Stimulated activated CD8-positive, alpha-beta memory T cell treated with anti-CD3 and anti-CD28 coated beads, Interleukin-15, amount 100 ng/mL, for 4 hours (primary cell): ENCODE measurements at regions not wholly inside any gene's neighbourhood (a gene's known extent, or its start where the extent isn't known, plus 50 kb on each side); places are given as distances from the start of the nearest gene placed in this dataset.
"Not testable (repeated sequence)": the region's sequence is repeated elsewhere in the genome, so short reads cannot be mapped to it uniquely, and the experiment has no call there.

Experiments used
- DNase-seq, 2 donors: peaks; one replicate each; pipeline ENCODE4 v3.0.0-alpha.2; 2020; ENCODE audit warnings: low read depth in 2 of 2

- DNase-seq, result no peak
These were observed 109.5 kb upstream of the ADRA1D start for GRCh38 chr20:4358552-4358951.

- no peak for DNase-seq
These were observed 103.3 kb upstream of the ADRA1D start for GRCh38 chr20:4352348-4352747.

GRCh38 chr20:4350096-4350495, 101.0 kb upstream of the ADRA1D start:
- DNase-seq, result no peak

GRCh38 chr20:4344670-4345069, 95.6 kb upstream of the ADRA1D start:
- DNase-seq, result no peak

- DNase-seq, result no peak
These were observed 93.5 kb upstream of the ADRA1D start for GRCh38 chr20:4342609-4343008.

GRCh38 chr20:4341804-4342485, 92.9 kb upstream of the ADRA1D start:
- no peak for DNase-seq

- no peak for DNase-seq
These were observed 86.6 kb upstream of the ADRA1D start for GRCh38 chr20:4335722-4336121.

- no peak for DNase-seq
These were observed 83.2 kb upstream of the ADRA1D start for GRCh38 chr20:4332121-4332860.

- no peak for DNase-seq
These were observed 80.9 kb upstream of the ADRA1D start for GRCh38 chr20:4330011-4330410.

GRCh38 chr20:4329232-4329631, 80.1 kb upstream of the ADRA1D start:
- no peak for DNase-seq

- DNase-seq, result no peak
These were observed 79.5 kb upstream of the ADRA1D start for GRCh38 chr20:4328541-4328940.

GRCh38 chr20:4327956-4328355, 78.9 kb upstream of the ADRA1D start:
- DNase-seq, result no peak

- DNase-seq, result no peak
These were observed 77.3 kb upstream of the ADRA1D start for GRCh38 chr20:4326195-4327065.

- no peak for DNase-seq
These were observed 76.6 kb upstream of the ADRA1D start for GRCh38 chr20:4325548-4326187.

- DNase-seq, result no peak
These were observed 75.6 kb upstream of the ADRA1D start for GRCh38 chr20:4324611-4325243.

- no peak for DNase-seq
These were observed 73.4 kb upstream of the ADRA1D start for GRCh38 chr20:4322499-4322898.

- no peak for DNase-seq
These were observed 71.2 kb upstream of the ADRA1D start for GRCh38 chr20:4320291-4320690.

GRCh38 chr20:4318891-4319290, 69.8 kb upstream of the ADRA1D start:
- no peak for DNase-seq

GRCh38 chr20:4310616-4311015, 61.5 kb upstream of the ADRA1D start:
- DNase-seq, result not testable (repeated sequence)

GRCh38 chr20:4306206-4306605, 57.1 kb upstream of the ADRA1D start:
- no peak for DNase-seq

- no peak for DNase-seq
These were observed 56.0 kb upstream of the ADRA1D start for GRCh38 chr20:4305091-4305490.

GRCh38 chr20:4304601-4305000, 55.5 kb upstream of the ADRA1D start:
- no peak for DNase-seq
